PC-9 (cell line): ENCODE measurements at regions not wholly inside any gene's neighbourhood (a gene's known extent, or its start where the extent isn't known, plus 50 kb on each side); places are given as distances from the start of the nearest gene placed in this dataset.

ENCODE experiments used
- BruUV-seq: library from RNA; stranded (reverse); fragments of 400-500 nt; replicated peaks from 2 replicates; lab custom pipeline; 2021; lab: Mats Ljungman, UMichigan
- CTCF ChIA-PET: fragments of 300-600 bp; sonication (Branson Sonifier 250); formaldehyde crosslinking; loops from one replicate; lab custom pipeline; 2022; ENCODE audit warnings: antibody characterized with exemption; lab: Charles Lee
- POLR2A ChIA-PET: fragments of 300-600 bp; sonication (Branson Sonifier 250); formaldehyde crosslinking; loops from one replicate; lab custom pipeline; 2022; ENCODE audit warnings: antibody characterized with exemption; ENCODE audit not compliant: unreplicated experiment; lab: Charles Lee
- DNase-seq, 2 experiments: peaks; one replicate each; pipeline versions ENCODE4 v3.0.0 to v3.0.0-alpha.2; 2015 to 2022; ENCODE audit warnings: mixed read lengths in 1 of 2
- H2AFZ ChIP-seq: fragments of 200-600 bp; sonication (generic); 2 replicates; pipeline ENCODE4 v1.8.1; 2017; ENCODE audit warnings: antibody characterized with exemption
- H3F3A ChIP-seq: fragments of 200-600 bp; sonication (generic); 2 replicates; pipeline ENCODE4 v1.8.1; 2017; ENCODE audit warnings: antibody characterized with exemption, mild to moderate bottlenecking, low read depth; ENCODE audit not compliant: insufficient read depth
- H3K27ac ChIP-seq: fragments of 200-600 bp; sonication (generic); 2 replicates; pipeline ENCODE4 v1.6.1; 2016; ENCODE audit warnings: mixed run types
- H3K27me3 ChIP-seq: fragments of 200-600 bp; sonication (generic); 2 replicates; pipeline ENCODE4 v1.6.1; 2016; ENCODE audit warnings: low read depth, mixed run types; ENCODE audit not compliant: insufficient read depth
- H3K36me3 ChIP-seq: fragments of 200-600 bp; sonication (generic); 2 replicates; pipeline ENCODE4 v1.6.1; 2016; ENCODE audit warnings: low read depth, mixed run types
- H3K4me1 ChIP-seq: fragments of 200-600 bp; sonication (generic); replicated peaks from 2 replicates; pipeline ENCODE4 v1.6.1; 2016; ENCODE audit warnings: mixed run types; ENCODE audit not compliant: insufficient read depth
- H3K4me2 ChIP-seq: fragments of 200-600 bp; sonication (generic); 2 replicates; pipeline ENCODE4 v1.6.1; 2017; ENCODE audit warnings: mixed run types
- H3K4me3 ChIP-seq: fragments of 200-600 bp; sonication (generic); 2 replicates; pipeline ENCODE4 v1.6.1; 2016; ENCODE audit warnings: mixed run types
- H3K79me2 ChIP-seq: fragments of 200-600 bp; sonication (generic); 2 replicates; pipeline ENCODE4 v1.6.1; 2017; ENCODE audit warnings: low read depth, mixed run types
- H3K9me2 ChIP-seq: fragments of 200-600 bp; sonication (generic); 2 replicates; pipeline ENCODE4 v1.8.1; 2017; ENCODE audit warnings: mild to moderate bottlenecking; ENCODE audit not compliant: insufficient read depth
- H3K9me3 ChIP-seq: fragments of 200-600 bp; sonication (generic); 2 replicates; pipeline ENCODE4 v1.8.1; 2016; ENCODE audit warnings: low read depth; ENCODE audit not compliant: insufficient read depth
- H4K20me1 ChIP-seq: fragments of 200-600 bp; sonication (generic); 2 replicates; pipeline ENCODE4 v1.8.1; 2017; ENCODE audit not compliant: insufficient read depth
- CTCF ChIP-seq: fragments of 200-600 bp; sonication (generic); conservative IDR thresholded peaks from 2 replicates; pipeline ENCODE4 v1.6.1; 2017; ENCODE audit warnings: mixed run types, antibody characterized with exemption, mild to moderate bottlenecking, moderate library complexity
- EZH2 ChIP-seq: fragments of 200-600 bp; sonication (generic); IDR thresholded peaks from 2 replicates; pipeline ENCODE4 v1.8.0; 2017; ENCODE audit warnings: antibody characterized with exemption, low read depth
- intact Hi-C: fragments of 100-400 bp; cut with micrococcal nuclease; formaldehyde crosslinking; loops from one replicate; pipeline ENCODE4 v1.10.0; 2022; ENCODE audit not compliant: unreplicated experiment

GRCh38 chr10:130790339-130790738 lies 521.2 kb downstream of the TCERG1L start:
- Histone ChIP-seq H3K27me3 (peaks cover 30% of the 10 kb centered on the region), H3K36me3 (no peaks in the 10 kb centered on the region), H3K4me3 (no peak overlapping the region), H3K4me2 (no peak overlapping the region), H3K4me1 (no peaks in the 10 kb centered on the region), H3F3A (no peaks in the 10 kb centered on the region), H4K20me1 (no peaks in the 10 kb centered on the region), H3K9me3 (no peaks in the 10 kb centered on the region), H3K9me2 (no peaks in the 10 kb centered on the region), H3K27ac (no peak overlapping the region), H2AFZ (no peak overlapping the region), H3K79me2 (no peaks in the 10 kb centered on the region)
- POLR2A ChIA-PET = no interaction called here
- no peak for DNase-seq
- CTCF ChIA-PET = no interaction called here
- no TSS peak for BruUV-seq
- TF ChIP-seq EZH2 = no peak
- no peak for TF ChIP-seq CTCF
- intact Hi-C loops = no loop called here

GRCh38 chr10:130792096-130792845 lies 519.2 kb downstream of the TCERG1L start:
- no peaks in the 10 kb centered on the region for H3K9me2 ChIP-seq
- no peaks in the 10 kb centered on the region for H3K4me1 ChIP-seq
- TF ChIP-seq CTCF (no peak), EZH2 (no peak)
- no peaks in the 10 kb centered on the region for H4K20me1 ChIP-seq
- no peaks in the 10 kb centered on the region for H3K9me3 ChIP-seq
- peaks cover 34% of the 10 kb centered on the region for H3K27me3 ChIP-seq
- no peaks in the 10 kb centered on the region for H3K36me3 ChIP-seq
- no peak overlapping the region for H2AFZ ChIP-seq
- H3K4me2 ChIP-seq = no peak overlapping the region
- no peaks in the 10 kb centered on the region for H3F3A ChIP-seq
- no peak overlapping the region for H3K4me3 ChIP-seq
- H3K79me2 ChIP-seq = no peaks in the 10 kb centered on the region
- intact Hi-C loops = no loop called here
- ChIA-PET POLR2A (no interaction called here), CTCF (no interaction called here)
- BruUV-seq = no TSS peak
- DNase-seq = no peak
- no peak overlapping the region for H3K27ac ChIP-seq

GRCh38 chr10:130795819-130796218 lies 515.7 kb downstream of the TCERG1L start:
- no TSS peak for BruUV-seq
- Histone ChIP-seq H2AFZ (no peak overlapping the region), H3K36me3 (no peaks in the 10 kb centered on the region), H4K20me1 (no peaks in the 10 kb centered on the region), H3K4me3 (no peak overlapping the region), H3K27me3 (peaks cover 33% of the 10 kb centered on the region), H3K9me3 (no peaks in the 10 kb centered on the region), H3K9me2 (no peaks in the 10 kb centered on the region), H3K79me2 (no peaks in the 10 kb centered on the region), H3K27ac (no peak overlapping the region), H3K4me2 (no peak overlapping the region), H3F3A (no peaks in the 10 kb centered on the region), H3K4me1 (no peaks in the 10 kb centered on the region)
- DNase-seq = no peak
- POLR2A ChIA-PET = no interaction called here
- TF ChIP-seq EZH2 (no peak), CTCF (no peak)
- intact Hi-C loops = no loop called here
- CTCF ChIA-PET = no interaction called here
